SK-N-SH (cell line): ENCODE measurements at regions not wholly inside any gene's neighbourhood (a gene's known extent, or its start where the extent isn't known, plus 50 kb on each side); places are given as distances from the start of the nearest gene placed in this dataset.

Experiments used
- CTCF ChIA-PET: fragments of 300-600, 350-600 bp; formaldehyde crosslinking; extraction: SDS; loops from one replicate; lab custom pipeline; 2021; lab: Yijun Ruan, JAX
- POLR2A ChIA-PET: fragments of 350-600 bp; sonication (Branson Sonifier 250); formaldehyde crosslinking; extraction: SDS; loops from one replicate; lab custom pipeline; 2020; ENCODE audit warnings: antibody characterized with exemption, inconsistent platforms; lab: Yijun Ruan, JAX
- DNase-seq: peaks from one replicate; pipeline ENCODE4 v3.0.0; 2012
- H2AFZ ChIP-seq: fragments of 200-600 bp; sonication (generic); 2 replicates; pipeline ENCODE4 v1.8.1; 2016; ENCODE audit warnings: antibody characterized with exemption, mild to moderate bottlenecking, low read depth
- H3F3A ChIP-seq: fragments of 200-600 bp; sonication (generic); replicated peaks from 2 replicates; pipeline ENCODE3; 2016; ENCODE audit warnings: antibody characterized with exemption, mild to moderate bottlenecking; ENCODE audit not compliant: insufficient read depth
- H3K27ac ChIP-seq, 2 experiments: fragments of 200-500 bp in 1 of 2; fragments of 200-600 bp in 1 of 2; sonication (Bioruptor generic) in 1 of 2; sonication (generic), shearing (Covaris generic) in 1 of 2; 2 replicates each; pipeline versions ENCODE4 v1.5.1 to v1.6.1; 2014 to 2016; ENCODE audit warnings: low read depth in 2 of 2, inconsistent platforms in 1 of 2, low read length in 1 of 2, mild to moderate bottlenecking in 1 of 2, mixed read lengths in 1 of 2
- H3K27me3 ChIP-seq: fragments of 200-600 bp; sonication (generic), shearing (Covaris generic); 2 replicates; pipeline ENCODE4 v1.6.1; 2016; ENCODE audit warnings: mixed run types; ENCODE audit not compliant: insufficient read depth
- H3K36me3 ChIP-seq, 2 experiments: fragments of 200-500 bp in 1 of 2; fragments of 200-600 bp in 1 of 2; sonication (Bioruptor generic) in 1 of 2; sonication (generic) in 1 of 2; replicated peaks in 1 of 2; 2 replicates each; pipeline versions ENCODE3 to v1.5.1; 2014 to 2016; ENCODE audit warnings: low read length in 1 of 2, mild to moderate bottlenecking in 1 of 2; ENCODE audit not compliant: insufficient read depth in 2 of 2, control insufficient read depth in 1 of 2
- H3K4me1 ChIP-seq, 2 experiments: fragments of 200-500 bp in 1 of 2; fragments of 200-600 bp in 1 of 2; sonication (Bioruptor generic) in 1 of 2; sonication (generic), shearing (Covaris generic) in 1 of 2; 2 replicates each; pipeline versions ENCODE4 v1.5.1 to v1.6.1; 2014 to 2016; ENCODE audit warnings: low read depth in 1 of 2, low read length in 1 of 2, mixed run types in 1 of 2; ENCODE audit not compliant: insufficient read depth in 2 of 2, control insufficient read depth in 1 of 2
- H3K4me2 ChIP-seq: fragments of 200-600 bp; sonication (generic), shearing (Covaris generic); 2 replicates; pipeline ENCODE4 v1.6.1; 2017; ENCODE audit warnings: mixed run types
- H3K4me3 ChIP-seq, 2 experiments: fragments of 200-500 bp in 1 of 2; fragments of 200-600 bp in 1 of 2; sonication (Bioruptor generic) in 1 of 2; sonication (generic), shearing (Covaris generic) in 1 of 2; 2 replicates each; pipeline versions ENCODE4 v1.5.1 to v1.8.1; 2014 to 2016; ENCODE audit warnings: low read depth in 2 of 2, inconsistent platforms in 1 of 2, low read length in 1 of 2, mild to moderate bottlenecking in 1 of 2, mixed read lengths in 1 of 2, moderate library complexity in 1 of 2
- H3K79me2 ChIP-seq: fragments of 200-600 bp; sonication (generic); 2 replicates; pipeline ENCODE4 v1.8.1; 2017; ENCODE audit warnings: mild to moderate bottlenecking; ENCODE audit not compliant: insufficient read depth
- H3K9ac ChIP-seq: fragments of 200-600 bp; sonication (generic); 2 replicates; pipeline ENCODE4 v1.6.1; 2017; ENCODE audit warnings: mixed run types
- H3K9me2 ChIP-seq: fragments of 200-600 bp; sonication (generic); 2 replicates; pipeline ENCODE4 v1.6.1; 2017; ENCODE audit warnings: mixed run types
- H3K9me3 ChIP-seq: fragments of 200-600 bp; sonication (generic); 2 replicates; pipeline ENCODE4 v1.6.1; 2017; ENCODE audit warnings: mixed run types, mild to moderate bottlenecking, moderate library complexity
- H4K20me1 ChIP-seq: fragments of 200-600 bp; sonication (generic); 2 replicates; pipeline ENCODE4 v1.6.1; 2017; ENCODE audit warnings: mild to moderate bottlenecking, mixed run types; ENCODE audit not compliant: insufficient read depth
- CHD2 ChIP-seq: fragments of 150-350 bp; IDR thresholded peaks from 2 replicates; pipeline ENCODE4 v1.6.1; 2018; ENCODE audit warnings: low read length; ENCODE audit not compliant: partially characterized antibody
- EP300 ChIP-seq, 2 experiments: IDR thresholded peaks; 2 replicates each; pipeline versions ENCODE4 v1.4.0 to v1.6.1; 2012; ENCODE audit warnings: borderline replicate concordance in 1 of 2, low read depth in 1 of 2, low read length in 1 of 2
- FOXJ3 ChIP-seq: sonication (generic); formaldehyde crosslinking; IDR thresholded peaks from 2 replicates; pipeline ENCODE4 v1.5.1; 2020; ENCODE audit warnings: mild to moderate bottlenecking, missing genetic modification reagents
- GATA2 ChIP-seq: sonication (generic); formaldehyde crosslinking; IDR thresholded peaks from 2 replicates; pipeline ENCODE4 v1.5.0; 2020; ENCODE audit warnings: mild to moderate bottlenecking, missing genetic modification reagents
- MEF2A ChIP-seq: IDR thresholded peaks from 2 replicates; pipeline ENCODE4 v1.4.0; 2012; ENCODE audit warnings: low read depth, borderline replicate concordance
- POLR2AphosphoS5 ChIP-seq: IDR thresholded peaks from 2 replicates; pipeline ENCODE4 v1.6.1; 2012; ENCODE audit warnings: low read depth, low read length
- SIN3A ChIP-seq: IDR thresholded peaks from 2 replicates; pipeline ENCODE4 v1.6.1; 2012; ENCODE audit warnings: low read depth, mild to moderate bottlenecking, low read length, moderate library complexity, borderline replicate concordance
- TAF1 ChIP-seq: IDR thresholded peaks from 2 replicates; pipeline ENCODE4 v1.6.1; 2012; ENCODE audit warnings: low read depth, mild to moderate bottlenecking, low read length, moderate library complexity, borderline replicate concordance
- USF2 ChIP-seq: fragments of 150-350 bp; IDR thresholded peaks from 2 replicates; pipeline ENCODE4 v1.6.1; 2017; ENCODE audit warnings: antibody characterized with exemption, low read length, low read depth, borderline replicate concordance
- YY1 ChIP-seq: IDR thresholded peaks from 2 replicates; pipeline ENCODE4 v1.4.0; 2012; ENCODE audit warnings: low read depth, mild to moderate bottlenecking
- WGBS: methylation state at CpG from one replicate; pipeline ENCODE4 v1.1.6; 2017; ENCODE audit warnings: low lambda C conversion rate; 5-methylcytosine and 5-hydroxymethylcytosine counted together
- TF ChIP-seq, protein P1 (sequence below): IDR thresholded peaks from 2 replicates; pipeline ENCODE4 v1.6.1; 2012; ENCODE audit warnings: mild to moderate bottlenecking, low read depth, low read length, moderate library complexity

DNA sequence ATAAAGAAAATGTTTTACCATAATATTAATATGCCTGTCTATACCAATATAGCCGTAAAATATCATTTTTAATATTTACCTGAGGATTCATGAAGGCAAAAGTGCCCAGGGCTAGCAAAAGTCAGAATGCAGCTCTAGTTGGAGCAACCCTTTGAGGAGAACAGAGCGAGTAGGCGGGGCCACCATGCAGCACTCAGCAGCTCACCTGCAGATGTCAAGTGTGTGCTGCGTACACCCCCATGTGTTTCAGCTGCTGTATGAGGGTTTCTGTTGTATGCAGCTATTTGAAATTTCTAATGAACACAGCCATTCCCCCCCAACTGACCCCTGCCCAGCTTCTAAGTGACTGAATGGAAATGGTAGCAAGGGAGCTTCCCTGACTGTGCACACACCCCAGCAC, 508.0 kb downstream of the QKI start:
- no peak for TF ChIP-seq FOXJ3 (CRISPR knock-in tag)
- TF ChIP-seq MEF2A, result no peak
- no peak for TF ChIP-seq GATA2 (CRISPR knock-in tag)
- no peak for TF ChIP-seq POLR2AphosphoS5
- TF ChIP-seq YY1, result no peak
- TF ChIP-seq TAF1, result no peak
- TF ChIP-seq CHD2, result no peak
- no peaks in the 10 kb centered on the region for H3F3A ChIP-seq
- WGBS, result 43% methylated on average over 4 of the region's 4 CpGs
- H3K4me2 ChIP-seq, result no peak overlapping the region
- no peak overlapping the region for H2AFZ ChIP-seq
- no peak overlapping the region for H3K4me3 ChIP-seq
- ChIA-PET CTCF (no interaction called here), POLR2A (no interaction called here)
- H3K36me3 ChIP-seq, result no peaks in the 10 kb centered on the region
- H3K79me2 ChIP-seq, result no peaks in the 10 kb centered on the region
- H3K9ac ChIP-seq, result no peak overlapping the region
- DNase-seq, result no peak
- H3K9me3 ChIP-seq, result no peaks in the 10 kb centered on the region
- no peaks in the 10 kb centered on the region for H4K20me1 ChIP-seq
- H3K4me1 ChIP-seq, result no peaks in the 10 kb centered on the region
- H3K27me3 ChIP-seq, result no peaks in the 10 kb centered on the region
- H3K27ac ChIP-seq, result no peak overlapping the region
- no peaks in the 10 kb centered on the region for H3K9me2 ChIP-seq

GRCh38 chr6:163919652-163920051, 505.1 kb downstream of the QKI start:
- no peak overlapping the region for H2AFZ ChIP-seq
- ChIA-PET CTCF (interaction anchor here (1.0 kb wide), 1 partner anchor 10 kb away, joined by 4 read pairs; no protein-coding TSS in a partner anchor), POLR2A (no interaction called here)
- H3K27ac ChIP-seq, result no peak overlapping the region
- H3K27me3 ChIP-seq, result no peaks in the 10 kb centered on the region
- no peaks in the 10 kb centered on the region for H3K79me2 ChIP-seq
- no peak overlapping the region for H3K9ac ChIP-seq
- H3F3A ChIP-seq, result no peaks in the 10 kb centered on the region
- H3K9me3 ChIP-seq, result no peaks in the 10 kb centered on the region
- no peak for DNase-seq
- no peak for TF ChIP-seq SIN3A
- no peak for TF ChIP-seq USF2
- TF ChIP-seq GATA2 (CRISPR knock-in tag), result no peak
- TF ChIP-seq TAF1, result no peak
- TF ChIP-seq, protein P1, sequence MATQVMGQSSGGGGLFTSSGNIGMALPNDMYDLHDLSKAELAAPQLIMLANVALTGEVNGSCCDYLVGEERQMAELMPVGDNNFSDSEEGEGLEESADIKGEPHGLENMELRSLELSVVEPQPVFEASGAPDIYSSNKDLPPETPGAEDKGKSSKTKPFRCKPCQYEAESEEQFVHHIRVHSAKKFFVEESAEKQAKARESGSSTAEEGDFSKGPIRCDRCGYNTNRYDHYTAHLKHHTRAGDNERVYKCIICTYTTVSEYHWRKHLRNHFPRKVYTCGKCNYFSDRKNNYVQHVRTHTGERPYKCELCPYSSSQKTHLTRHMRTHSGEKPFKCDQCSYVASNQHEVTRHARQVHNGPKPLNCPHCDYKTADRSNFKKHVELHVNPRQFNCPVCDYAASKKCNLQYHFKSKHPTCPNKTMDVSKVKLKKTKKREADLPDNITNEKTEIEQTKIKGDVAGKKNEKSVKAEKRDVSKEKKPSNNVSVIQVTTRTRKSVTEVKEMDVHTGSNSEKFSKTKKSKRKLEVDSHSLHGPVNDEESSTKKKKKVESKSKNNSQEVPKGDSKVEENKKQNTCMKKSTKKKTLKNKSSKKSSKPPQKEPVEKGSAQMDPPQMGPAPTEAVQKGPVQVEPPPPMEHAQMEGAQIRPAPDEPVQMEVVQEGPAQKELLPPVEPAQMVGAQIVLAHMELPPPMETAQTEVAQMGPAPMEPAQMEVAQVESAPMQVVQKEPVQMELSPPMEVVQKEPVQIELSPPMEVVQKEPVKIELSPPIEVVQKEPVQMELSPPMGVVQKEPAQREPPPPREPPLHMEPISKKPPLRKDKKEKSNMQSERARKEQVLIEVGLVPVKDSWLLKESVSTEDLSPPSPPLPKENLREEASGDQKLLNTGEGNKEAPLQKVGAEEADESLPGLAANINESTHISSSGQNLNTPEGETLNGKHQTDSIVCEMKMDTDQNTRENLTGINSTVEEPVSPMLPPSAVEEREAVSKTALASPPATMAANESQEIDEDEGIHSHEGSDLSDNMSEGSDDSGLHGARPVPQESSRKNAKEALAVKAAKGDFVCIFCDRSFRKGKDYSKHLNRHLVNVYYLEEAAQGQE, result no peak
- no peak for TF ChIP-seq EP300 (IDR thresholded peaks at IDR 0.05; ENCODE audit: borderline replicate concordance in 1 of 2, low read depth in 1 of 2, low read length in 1 of 2)
- H3K4me3 ChIP-seq, result no peak overlapping the region
- WGBS, result 56% methylated on average over 8 of the region's 8 CpGs
- H3K36me3 ChIP-seq, result no peaks in the 10 kb centered on the region
- H3K4me2 ChIP-seq, result no peak overlapping the region
- H3K4me1 ChIP-seq, result no peaks in the 10 kb centered on the region
- H3K9me2 ChIP-seq, result no peaks in the 10 kb centered on the region
- H4K20me1 ChIP-seq, result no peaks in the 10 kb centered on the region
